Colonic mucosa (tissue), 4 donors: ENCODE measurements at regions not wholly inside any gene's neighbourhood (a gene's known extent, or its start where the extent isn't known, plus 50 kb on each side); places are given as distances from the start of the nearest gene placed in this dataset.

ENCODE experiments used
- DNase-seq: peaks from one replicate; pipeline ENCODE4 v3.0.0-alpha.2; 2020
- H3K27ac ChIP-seq: fragments of 200-600 bp; one replicate; pipeline ENCODE4 v1.8.0; 2021
- H3K27me3 ChIP-seq: fragments of 200-600 bp; one replicate; pipeline ENCODE4 v1.8.0; 2021
- H3K36me3 ChIP-seq: fragments of 200-600 bp; one replicate; pipeline ENCODE4 v1.8.0; 2021
- H3K4me1 ChIP-seq: fragments of 200-600 bp; one replicate; pipeline ENCODE4 v1.8.0; 2021; ENCODE audit warnings: mild to moderate bottlenecking
- H3K4me3 ChIP-seq: fragments of 200-600 bp; one replicate; pipeline ENCODE4 v1.8.0; 2021
- H3K9ac ChIP-seq, 2 donors: one replicate each; pipeline ENCODE4 v1.7.0; 2013; ENCODE audit warnings: control low read depth in 2 of 2, low read depth in 2 of 2, low read length in 2 of 2
- H3K9me3 ChIP-seq: fragments of 200-600 bp; one replicate; pipeline ENCODE4 v1.8.0; 2021
- CTCF ChIP-seq: fragments of 200-600 bp; IDR thresholded peaks from one replicate; pipeline ENCODE4 v1.8.0; 2022; ENCODE audit warnings: antibody characterized with exemption, mild to moderate bottlenecking
- intact Hi-C: fragments of 100-400 bp; cut with DNase I; formaldehyde crosslinking; loops from one replicate; pipeline ENCODE4 v1.14.1; 2022
- donor health status: healthy.
- donor health status: DM: no; HTN: no; CAD: no.
- donor health status: DM: no; HTN: no; CAD: no.

GRCh38 chrX:73134741-73135140 is 55.4 kb upstream of the PABPC1L2A start:
- no peak for TF ChIP-seq CTCF

GRCh38 chrX:73131877-73132276 is 52.6 kb upstream of the PABPC1L2A start:
- no peaks in the 10 kb centered on the region for H3K9me3 ChIP-seq
- no peak overlapping the region for H3K9ac ChIP-seq
- no peaks in the 10 kb centered on the region for H3K27me3 ChIP-seq
- no peak for TF ChIP-seq CTCF
- H3K27ac ChIP-seq: peak overlapping the region; percentile 3
- H3K36me3 ChIP-seq: no peaks in the 10 kb centered on the region
- intact Hi-C loops: no loop called here
- no peak overlapping the region for H3K4me3 ChIP-seq
- no peaks in the 10 kb centered on the region for H3K4me1 ChIP-seq
- no peak for DNase-seq

More at GRCh38 chrX:73134741-73135140, 55.4 kb upstream of the PABPC1L2A start:
- H3K36me3 ChIP-seq: no peaks in the 10 kb centered on the region
- H3K27me3 ChIP-seq: no peaks in the 10 kb centered on the region
- H3K9ac ChIP-seq: no peak overlapping the region
- no peaks in the 10 kb centered on the region for H3K9me3 ChIP-seq
- no peak overlapping the region for H3K4me3 ChIP-seq
- intact Hi-C loops: no loop called here
- DNase-seq: no peak
- H3K4me1 ChIP-seq: no peaks in the 10 kb centered on the region
- H3K27ac ChIP-seq: no peak overlapping the region

GRCh38 chrX:73131276-73131675 is 52.0 kb upstream of the PABPC1L2A start:
- Histone ChIP-seq H3K27ac (peak overlapping the region; percentile 3), H3K4me1 (no peaks in the 10 kb centered on the region), H3K9me3 (no peaks in the 10 kb centered on the region), H3K36me3 (no peaks in the 10 kb centered on the region), H3K27me3 (no peaks in the 10 kb centered on the region), H3K4me3 (no peak overlapping the region), H3K9ac (no peak overlapping the region)
- no peak for DNase-seq
- intact Hi-C loops: no loop called here
- no peak for TF ChIP-seq CTCF
